H1 (cell line): ENCODE measurements at regions not wholly inside any gene's neighbourhood (a gene's known extent, or its start where the extent isn't known, plus 50 kb on each side); places are given as distances from the start of the nearest gene placed in this dataset.
"Not testable (repeated sequence)": the region's sequence is repeated elsewhere in the genome, so short reads cannot be mapped to it uniquely, and the experiment has no call there.

ENCODE experiments used
- BRCA1 ChIP-seq: IDR thresholded peaks from 2 replicates; pipeline ENCODE4 v1.6.1; 2012; ENCODE audit warnings: low read depth, low read length, improper control_type of control experiment
- CEBPB ChIP-seq: IDR thresholded peaks from 2 replicates; pipeline ENCODE4 v1.6.1; 2012; ENCODE audit warnings: low read depth, low read length
- CREB1 ChIP-seq: IDR thresholded peaks from 2 replicates; pipeline ENCODE4 v1.6.1; 2012; ENCODE audit warnings: inconsistent platforms
- CTCF ChIP-seq, 3 experiments: IDR thresholded peaks; 1 replicate in 2 of 3; 2 replicates in 1 of 3; pipeline versions ENCODE4 v1.5.1 to v1.6.1; 2011; ENCODE audit warnings: low read length in 3 of 3, mild to moderate bottlenecking in 3 of 3, inconsistent platforms in 2 of 3, low read depth in 1 of 3, moderate library complexity in 1 of 3; ENCODE audit not compliant: insufficient read depth in 1 of 3; ENCODE audit errors: control extremely low read depth in 1 of 3
- EP300 ChIP-seq, 2 experiments: IDR thresholded peaks; 1 replicate in 1 of 2; 2 replicates in 1 of 2; pipeline ENCODE4 v1.6.1; 2011 to 2012; ENCODE audit warnings: low read depth in 2 of 2, low read length in 2 of 2, mild to moderate bottlenecking in 2 of 2, borderline replicate concordance in 1 of 2, inconsistent platforms in 1 of 2, moderate library complexity in 1 of 2
- EZH2 ChIP-seq: fragments of 200-600 bp; sonication (generic); IDR thresholded peaks from 2 replicates; pipeline ENCODE4 v1.7.1; 2012; ENCODE audit warnings: low read depth, mild to moderate bottlenecking, moderate library complexity, low read length, inconsistent platforms; ENCODE audit not compliant: severe bottlenecking
- GABPA ChIP-seq: IDR thresholded peaks from 2 replicates; pipeline ENCODE4 v1.6.1; 2011; ENCODE audit warnings: mild to moderate bottlenecking, low read length, moderate library complexity, borderline replicate concordance; ENCODE audit not compliant: insufficient read depth
- HDAC2 ChIP-seq, 2 experiments: fragments of 300-600 bp in 1 of 2; sonication (generic) in 1 of 2; IDR thresholded peaks; 2 replicates each; pipeline ENCODE4 v1.6.1; 2011 to 2012; ENCODE audit warnings: low read depth in 2 of 2, low read length in 2 of 2, mild to moderate bottlenecking in 2 of 2, moderate library complexity in 2 of 2, borderline replicate concordance in 1 of 2, inconsistent platforms in 1 of 2
- POLR2A ChIP-seq, 2 experiments: IDR thresholded peaks; 1 replicate in 1 of 2; 2 replicates in 1 of 2; pipeline ENCODE4 v1.6.1; 2011; ENCODE audit warnings: low read depth in 2 of 2, low read length in 2 of 2, mild to moderate bottlenecking in 2 of 2; ENCODE audit errors: control extremely low read depth in 1 of 2
- RAD21 ChIP-seq, 2 experiments: IDR thresholded peaks in 1 of 2; conservative IDR thresholded peaks in 1 of 2; 2 replicates each; pipeline ENCODE4 v1.6.1; 2011; ENCODE audit warnings: low read depth in 2 of 2, low read length in 2 of 2, improper control_type of control experiment in 1 of 2, inconsistent platforms in 1 of 2, mild to moderate bottlenecking in 1 of 2, moderate library complexity in 1 of 2
- SIN3A ChIP-seq, 2 experiments: IDR thresholded peaks in 1 of 2; conservative IDR thresholded peaks in 1 of 2; 2 replicates each; pipeline ENCODE4 v1.6.1; 2011 to 2012; ENCODE audit warnings: low read length in 2 of 2, improper control_type of control experiment in 1 of 2, low read depth in 1 of 2, mild to moderate bottlenecking in 1 of 2
- SRF ChIP-seq: IDR thresholded peaks from 2 replicates; pipeline ENCODE4 v1.6.1; 2011; ENCODE audit warnings: mild to moderate bottlenecking, low read depth, low read length, moderate library complexity
- TCF12 ChIP-seq: IDR thresholded peaks from 2 replicates; pipeline ENCODE4 v1.6.1; 2011; ENCODE audit warnings: low read depth, mild to moderate bottlenecking, low read length
- ZNF274 ChIP-seq: IDR thresholded peaks from 2 replicates; pipeline ENCODE4 v1.7.0; 2012; ENCODE audit warnings: low read length, borderline replicate concordance; ENCODE audit errors: extremely low read depth

- TF ChIP-seq CEBPB; SIN3A (conservative IDR thresholded peaks at IDR 0.05 in 1 of 2, IDR thresholded peaks at IDR 0.05 in 1 of 2; ENCODE audit: low read depth in 1 of 2, low read length in 2 of 2); BRCA1; POLR2A (IDR thresholded peaks at IDR 0.05; ENCODE audit: control extremely low read depth in 1 of 2, low read depth in 2 of 2, low read length in 2 of 2); CREB1; CTCF (IDR thresholded peaks at IDR 0.05; ENCODE audit: control extremely low read depth in 1 of 3, insufficient read depth in 1 of 3, low read depth in 1 of 3, low read length in 3 of 3); EP300 (IDR thresholded peaks at IDR 0.05; ENCODE audit: borderline replicate concordance in 1 of 2, low read depth in 2 of 2, low read length in 2 of 2); GABPA; HDAC2 (IDR thresholded peaks at IDR 0.05; ENCODE audit: borderline replicate concordance in 1 of 2, low read depth in 2 of 2, low read length in 2 of 2); ZNF274; RAD21 (IDR thresholded peaks at IDR 0.05 in 1 of 2, conservative IDR thresholded peaks at IDR 0.05 in 1 of 2; ENCODE audit: low read depth in 2 of 2, low read length in 2 of 2); SRF; EZH2; TCF12: not testable (repeated sequence)
These were observed 546.7 kb upstream of the ROBO1 start for GRCh38 chr3:80314541-80314940.
